HG02943 (cell line): ENCODE measurements at regions not wholly inside any gene's neighbourhood (a gene's known extent, or its start where the extent isn't known, plus 50 kb on each side); places are given as distances from the start of the nearest gene placed in this dataset.

Experiments used
- ATAC-seq: cut with Tn5 transposase; IDR thresholded peaks from one replicate; pipeline ENCODE4 v1.9.1; 2021; ENCODE audit warnings: mild to moderate bottlenecking, low read depth, moderate library complexity; ENCODE audit not compliant: unreplicated experiment

DNA sequence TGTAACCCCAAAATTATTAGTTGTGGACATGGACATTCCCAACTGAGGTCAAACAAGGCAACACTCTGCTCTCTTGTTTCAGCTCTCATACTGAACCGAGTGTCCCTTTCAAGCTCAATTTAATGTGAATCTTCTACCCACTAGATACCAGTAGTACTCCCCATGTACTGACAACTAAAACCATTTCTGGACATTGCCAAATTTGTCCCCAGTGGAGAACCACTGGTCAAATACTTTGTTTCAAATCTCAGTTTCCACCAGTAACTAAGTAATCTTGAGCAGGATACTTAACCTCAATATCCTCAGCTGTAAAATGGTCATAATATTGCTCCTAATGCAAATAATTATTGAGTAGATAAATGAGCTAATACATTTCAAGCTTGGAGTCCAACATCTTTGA is 566.0 kb downstream of the ZIC1 start:
- ATAC-seq: no peak

DNA sequence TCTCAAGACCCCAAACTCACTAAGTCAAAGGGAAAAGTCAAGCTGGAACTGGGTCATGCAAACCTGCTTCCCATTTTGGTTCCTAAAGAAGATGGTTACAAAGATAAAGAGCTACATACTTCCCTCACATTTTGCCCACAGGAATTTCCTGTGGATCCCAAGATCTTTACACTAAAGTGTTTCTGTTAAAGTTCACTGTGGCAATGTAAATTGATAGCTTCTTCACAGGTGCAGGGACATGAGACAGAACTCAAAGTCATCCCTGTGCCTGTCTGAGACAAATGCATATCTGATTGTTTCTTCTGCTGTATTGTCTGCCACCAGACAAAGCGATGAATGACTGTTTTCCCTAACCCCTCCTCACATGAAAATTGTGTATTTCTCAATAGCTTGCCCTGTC is 567.8 kb downstream of the ZIC1 start:
- ATAC-seq: no peak

DNA sequence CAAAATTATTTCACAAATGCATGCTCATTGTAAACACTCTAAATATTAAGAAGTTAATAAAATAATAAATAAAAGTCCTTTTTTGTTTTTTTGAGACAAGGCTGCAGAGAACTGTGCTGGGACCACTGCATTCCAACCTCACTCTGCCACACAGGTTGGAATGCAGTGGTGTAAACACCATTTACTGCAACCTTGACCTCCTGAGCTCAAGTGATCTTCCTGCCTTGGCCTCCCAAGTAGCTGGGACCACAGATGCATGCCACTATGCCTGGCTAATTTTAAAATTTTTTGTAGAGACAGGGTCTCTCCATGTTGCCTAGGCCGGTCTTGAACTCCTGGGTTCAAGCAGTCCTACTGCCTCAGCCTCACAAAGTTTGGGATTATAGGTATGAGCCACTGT is 578.4 kb downstream of the ZIC1 start:
- no peak for ATAC-seq

DNA sequence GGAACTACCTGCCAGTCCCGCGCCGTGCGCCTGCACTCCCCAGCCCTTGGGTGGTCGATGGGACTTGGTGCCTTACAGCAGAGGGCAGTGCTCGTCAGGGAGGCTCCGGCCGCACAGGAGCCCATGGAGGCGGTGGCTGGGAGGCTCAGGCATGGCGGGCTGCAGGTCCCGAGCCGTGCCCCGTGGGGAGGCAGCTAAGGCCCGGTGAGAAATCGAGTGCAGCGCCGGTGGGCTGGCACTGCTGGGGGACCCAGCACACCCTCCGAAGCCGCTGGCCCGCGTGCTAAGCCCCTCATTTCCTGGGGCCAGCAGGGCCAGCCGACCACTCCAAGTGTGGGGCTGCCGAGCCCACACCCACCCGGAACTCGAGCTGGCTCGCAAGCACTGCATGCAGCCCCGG is 580.2 kb downstream of the ZIC1 start:
- ATAC-seq: no peak

DNA sequence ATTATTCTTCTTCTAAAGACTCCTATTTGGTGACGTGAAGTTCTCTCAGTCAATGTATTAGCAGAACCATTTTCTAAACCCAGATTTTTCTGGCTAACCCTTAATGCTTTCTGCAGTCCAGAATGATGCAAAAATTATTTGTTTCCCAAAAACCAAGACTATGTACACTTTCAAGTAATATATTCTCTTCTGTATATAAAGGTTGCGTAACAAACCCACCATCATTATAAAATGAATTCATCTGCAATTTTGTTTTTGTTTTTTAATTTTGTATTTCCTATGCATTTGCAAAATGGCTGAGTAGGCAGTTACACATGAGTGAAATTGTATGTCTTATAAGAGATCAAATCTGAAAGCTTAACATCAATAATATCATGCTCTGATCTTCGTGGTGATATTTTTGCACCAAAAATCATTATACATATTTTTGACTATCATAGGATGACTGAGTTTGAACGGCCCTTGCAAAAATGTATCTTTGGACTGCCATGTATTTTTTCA is 593.6 kb downstream of the ZIC1 start:
- no peak for ATAC-seq

DNA sequence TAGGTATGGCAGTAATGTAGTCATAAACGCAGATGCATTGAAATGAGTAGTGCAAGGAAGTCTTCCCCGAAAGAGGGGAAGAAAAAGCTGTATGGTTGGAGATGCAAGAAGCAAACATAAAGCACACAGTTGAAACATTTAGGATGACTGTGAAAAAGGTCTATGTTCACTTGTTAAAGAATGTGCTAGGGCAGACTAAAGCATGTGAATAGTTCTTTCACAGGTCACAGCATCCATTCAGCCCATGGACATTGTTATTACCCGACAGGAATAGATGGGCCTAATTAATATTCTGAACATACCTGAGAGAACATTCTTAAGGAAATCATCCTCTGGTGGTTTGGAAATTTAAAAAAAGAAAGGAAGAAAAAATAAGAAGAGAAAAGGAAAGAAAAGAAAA is 595.2 kb downstream of the ZIC1 start:
- ATAC-seq: no peak

DNA sequence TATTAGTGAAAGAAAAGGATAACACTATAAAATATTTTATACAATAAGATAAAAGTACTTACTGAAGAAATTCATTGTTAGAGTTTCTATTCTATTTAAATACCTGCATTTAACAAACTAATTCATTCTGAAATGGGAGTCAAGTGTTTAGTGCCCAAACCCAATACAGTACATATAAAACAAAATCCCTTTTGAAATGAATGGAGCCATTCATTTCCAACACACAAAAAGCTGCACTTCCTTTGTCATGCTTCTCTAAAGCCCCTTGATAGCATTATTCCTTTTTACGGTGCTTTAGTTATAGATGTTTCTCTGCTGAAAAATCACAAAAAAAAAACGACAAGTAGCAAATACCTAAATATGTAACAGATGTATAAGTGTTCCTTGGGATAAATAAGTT is 596.3 kb downstream of the ZIC1 start:
- ATAC-seq: no peak

DNA sequence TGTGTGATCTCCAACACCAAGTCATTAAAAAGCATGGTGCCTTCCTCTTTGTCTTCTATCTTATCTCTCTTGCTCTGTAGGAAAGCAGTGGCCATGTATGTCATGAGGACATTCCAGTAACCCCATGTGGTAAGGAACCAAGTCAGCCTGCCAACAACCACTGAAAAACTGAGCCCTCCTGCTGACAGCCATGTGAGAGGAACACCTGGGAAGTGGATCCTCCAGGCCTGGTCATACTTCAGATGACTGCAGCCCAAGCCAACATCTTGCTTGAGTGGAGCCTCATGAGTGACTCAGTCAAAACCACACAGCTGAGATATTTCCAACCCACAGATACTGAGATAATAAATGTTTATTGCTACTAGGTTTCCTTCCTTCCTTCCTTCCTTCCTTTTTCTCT is 597.3 kb downstream of the ZIC1 start:
- no peak for ATAC-seq

DNA sequence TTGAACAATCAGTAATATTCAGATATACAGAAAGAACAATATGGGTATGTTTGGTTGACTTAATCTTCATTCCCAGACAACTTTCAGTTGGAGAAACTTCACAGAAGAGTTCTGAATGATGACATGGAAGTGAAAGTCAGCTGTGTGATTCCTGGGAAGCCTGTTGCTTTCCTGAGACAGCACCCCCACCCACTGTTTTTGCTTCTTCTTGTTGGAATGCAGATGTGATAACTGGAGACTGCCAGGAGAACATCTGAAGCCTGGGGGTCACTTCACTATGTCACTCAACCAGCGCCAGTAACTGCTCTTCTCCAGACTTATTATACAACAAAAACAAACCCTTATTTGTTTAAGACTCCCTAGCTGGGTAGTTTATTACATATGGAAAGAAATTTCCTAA is 599.4 kb downstream of the ZIC1 start:
- no peak for ATAC-seq

DNA sequence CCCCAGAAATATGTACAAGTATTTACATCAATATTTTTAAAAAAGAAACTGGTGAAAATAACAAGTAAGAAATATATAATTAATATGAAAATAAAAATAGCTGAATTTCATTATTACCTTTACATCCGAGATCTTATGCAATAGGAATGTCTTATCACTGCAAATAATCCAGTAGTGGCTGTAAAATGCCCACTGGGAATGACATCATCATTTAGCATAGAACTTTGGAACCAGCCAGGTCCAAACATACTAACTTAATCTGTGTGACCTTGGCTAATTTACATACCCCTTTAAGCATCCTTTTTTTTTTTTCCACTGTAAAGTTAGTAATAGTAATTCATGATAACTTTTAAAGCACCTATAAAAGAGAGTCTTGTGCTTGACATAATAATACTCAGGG is 611.7 kb downstream of the ZIC1 start:
- no peak for ATAC-seq

DNA sequence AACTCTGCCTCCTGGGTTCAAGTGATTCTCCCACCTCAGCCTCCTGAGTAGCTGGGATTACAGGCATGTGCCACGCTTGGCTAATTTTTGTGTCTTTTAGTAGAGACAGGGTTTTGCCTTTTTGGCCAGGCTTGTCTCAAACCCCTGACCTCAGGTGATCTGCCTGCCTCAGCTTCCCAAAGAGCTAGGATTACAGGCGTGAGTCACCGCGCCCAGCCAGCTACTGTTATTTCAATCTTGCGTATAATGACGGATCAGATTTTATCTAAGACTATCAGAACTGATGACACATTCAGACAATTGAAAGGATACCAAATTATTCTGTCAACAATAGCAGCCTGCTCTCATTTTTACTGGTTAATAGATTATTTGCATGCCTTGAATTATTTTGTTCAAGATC is 612.2 kb downstream of the ZIC1 start:
- no peak for ATAC-seq

DNA sequence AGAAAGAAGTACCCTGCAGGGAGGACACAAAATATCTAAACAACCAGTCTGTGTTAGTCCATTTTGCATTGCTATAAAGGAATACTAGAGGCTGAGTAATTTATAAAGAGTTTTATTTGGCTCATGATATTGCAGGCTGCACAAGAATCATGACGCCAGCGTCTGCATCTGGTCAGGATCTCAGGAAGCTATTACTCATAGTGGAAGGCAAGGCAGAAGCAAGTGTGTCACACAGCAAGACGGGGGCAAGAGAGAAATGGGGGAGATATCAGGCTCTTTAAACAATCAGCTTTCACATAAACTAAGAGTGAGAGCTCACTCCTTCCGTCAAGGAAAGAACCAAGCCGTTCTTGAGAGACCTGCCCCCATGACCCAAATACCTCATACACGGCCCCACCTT is 614.8 kb downstream of the ZIC1 start:
- ATAC-seq: no peak

DNA sequence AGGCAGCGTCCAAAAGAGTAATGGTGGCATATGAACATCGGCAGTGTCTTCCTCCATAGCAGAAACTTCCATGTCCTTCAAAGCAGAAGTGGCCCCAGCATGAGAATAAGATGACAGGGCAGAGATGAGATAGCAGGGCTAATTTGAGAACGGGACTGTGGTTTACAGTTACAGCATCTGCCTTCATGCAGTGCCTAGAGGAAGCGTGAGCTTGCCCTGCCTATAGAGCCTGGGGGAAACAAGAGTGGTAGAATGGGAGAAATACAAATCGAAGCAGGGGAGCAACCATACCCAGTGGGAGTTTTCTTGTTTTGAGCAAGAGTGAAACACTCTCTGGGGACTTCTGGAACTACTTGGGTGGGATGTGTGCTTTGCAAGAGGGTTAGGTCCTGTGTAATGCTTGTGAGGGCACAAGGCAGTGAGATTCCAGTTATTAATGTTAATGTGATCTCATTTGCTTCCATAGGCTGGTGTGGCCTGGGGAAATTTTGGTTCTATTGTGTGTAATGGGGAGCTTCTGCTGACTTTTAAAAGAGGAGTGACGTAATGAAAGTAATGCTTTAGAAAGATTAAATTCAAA is 616.9 kb downstream of the ZIC1 start:
- ATAC-seq: no peak

DNA sequence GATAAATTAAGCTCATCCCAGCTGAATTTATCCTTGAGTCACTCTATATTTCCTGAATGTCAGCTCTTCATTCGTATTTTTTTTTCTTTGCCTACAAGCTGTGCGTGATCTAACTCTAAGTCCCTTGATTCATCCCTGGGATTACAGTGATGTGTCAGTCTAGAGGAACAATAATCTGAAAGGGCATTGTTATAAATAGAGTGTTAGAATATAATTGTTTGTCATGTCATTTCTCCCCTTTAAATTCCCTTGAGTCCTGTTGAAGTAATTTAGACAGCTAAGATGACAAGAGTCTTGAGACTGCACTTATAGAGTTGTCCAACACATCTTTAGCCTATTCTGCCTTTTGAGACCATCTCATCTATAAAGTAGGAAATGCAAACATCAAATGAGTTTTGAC is 621.8 kb downstream of the ZIC1 start:
- ATAC-seq: no peak

DNA sequence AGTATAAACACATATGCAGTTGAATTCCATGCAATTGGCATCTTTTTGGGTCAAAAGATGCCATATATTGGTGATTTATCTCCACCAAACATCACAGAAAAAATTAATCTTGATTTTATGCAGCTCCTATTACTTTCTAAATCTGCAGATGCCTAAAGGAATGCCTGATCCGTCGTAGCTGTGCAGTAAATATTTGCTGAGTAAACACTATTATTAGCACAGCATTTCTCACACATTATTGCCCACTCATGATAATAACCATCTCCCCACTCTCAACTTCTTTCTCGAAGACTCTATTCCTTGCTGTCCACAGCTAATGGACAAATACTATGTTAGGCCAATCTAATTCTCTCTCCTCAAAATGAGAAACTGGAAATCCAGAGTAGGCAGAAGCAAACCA is 625.2 kb downstream of the ZIC1 start:
- ATAC-seq: no peak

DNA sequence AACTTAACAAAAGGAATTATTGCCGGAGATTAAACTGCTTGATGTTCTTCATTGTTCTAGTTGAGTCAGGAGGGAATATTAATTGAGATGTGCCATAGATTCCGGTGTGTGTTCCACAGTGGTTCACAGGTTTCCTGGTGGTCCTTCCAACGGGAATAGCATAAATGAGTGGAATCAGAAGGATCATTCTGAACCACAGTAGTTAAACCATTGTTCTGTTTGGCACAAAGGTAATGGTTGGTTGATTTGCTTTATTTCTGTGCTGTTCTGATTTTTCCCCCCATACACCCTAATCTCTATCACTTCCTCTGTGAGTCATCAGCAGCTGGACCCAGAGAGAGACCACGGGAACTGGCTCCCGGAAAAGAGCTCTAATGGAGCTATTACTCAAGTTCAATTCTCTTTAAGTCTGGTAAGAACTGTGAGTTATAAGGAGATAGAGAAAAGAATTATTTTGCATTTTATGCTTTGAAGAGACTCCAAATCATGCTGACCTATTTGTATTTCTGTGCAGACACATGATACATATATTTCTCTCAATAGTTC is 627.2 kb downstream of the ZIC1 start:
- ATAC-seq: no peak

DNA sequence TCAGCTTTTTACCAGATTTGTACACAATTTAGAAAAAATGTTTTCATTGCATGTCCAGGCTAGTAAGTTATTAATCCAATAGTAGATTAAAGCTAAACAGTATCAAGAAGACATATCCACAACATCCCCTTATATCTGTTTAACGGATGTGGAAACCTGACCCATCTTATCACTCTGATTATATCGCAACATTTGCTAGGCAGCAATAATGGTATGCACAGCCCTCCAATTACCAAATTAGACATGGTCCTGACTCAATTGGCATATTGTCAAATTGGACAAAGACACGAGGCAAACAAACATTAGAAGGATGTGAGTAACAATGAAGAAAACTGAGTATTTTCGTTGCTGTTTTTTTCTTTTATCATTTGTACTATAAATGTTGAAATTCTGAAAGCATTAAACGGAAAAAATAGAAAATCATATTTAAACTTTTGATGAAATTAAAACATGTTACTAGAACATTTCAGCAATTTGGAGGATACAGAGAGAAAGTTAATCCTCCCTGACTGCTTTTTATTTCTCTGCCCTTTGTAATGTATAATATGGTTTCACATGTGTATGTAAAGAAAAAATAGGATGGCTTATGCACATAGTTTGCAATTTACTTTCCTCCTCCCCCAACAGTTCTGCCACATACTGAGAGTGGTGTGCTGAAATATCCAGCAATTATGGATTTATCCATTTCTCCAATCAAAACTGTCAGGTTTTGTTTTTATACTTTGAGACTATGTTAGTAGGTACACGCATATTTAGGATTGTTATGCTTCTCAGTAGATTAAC is 633.7 kb downstream of the ZIC1 start:
- no peak for ATAC-seq

DNA sequence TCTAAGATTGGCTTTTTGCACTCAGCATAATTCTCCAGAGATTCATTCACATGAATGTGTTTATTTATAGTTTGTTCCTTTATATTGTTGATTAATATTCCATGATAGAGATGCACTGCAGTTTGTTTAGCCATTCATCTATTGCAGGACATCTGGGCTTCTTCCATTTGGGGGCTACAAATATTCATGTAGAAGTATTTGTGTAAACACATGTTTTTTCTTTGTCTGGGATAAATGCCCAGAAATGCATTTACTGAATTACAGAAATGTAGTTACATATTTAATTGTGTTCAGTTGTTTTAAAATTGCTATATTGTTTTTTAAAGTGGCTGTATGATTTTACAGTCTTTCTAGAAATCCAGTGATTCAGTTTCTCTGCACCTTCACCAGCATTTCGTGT is 635.0 kb downstream of the ZIC1 start:
- ATAC-seq: no peak

DNA sequence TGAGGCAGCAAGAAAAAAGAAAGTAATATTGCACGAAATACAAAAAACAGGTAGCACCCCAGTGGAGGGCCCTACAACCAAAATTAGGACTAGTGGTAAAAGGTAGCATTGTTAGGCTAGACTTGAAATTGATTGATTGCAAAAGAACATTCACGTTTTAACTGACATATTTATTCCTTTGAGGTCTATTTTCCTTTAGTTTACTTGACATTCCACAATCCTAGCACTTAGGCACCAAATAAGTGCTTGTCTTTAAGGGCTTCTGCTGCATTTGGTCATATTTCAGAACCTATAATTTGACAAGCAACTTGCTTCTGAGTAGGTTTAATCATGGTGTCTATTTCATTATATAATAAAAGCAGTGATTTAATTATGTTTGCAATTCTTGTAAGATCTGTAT is 642.7 kb upstream of the AGTR1 start:
- ATAC-seq: no peak

DNA sequence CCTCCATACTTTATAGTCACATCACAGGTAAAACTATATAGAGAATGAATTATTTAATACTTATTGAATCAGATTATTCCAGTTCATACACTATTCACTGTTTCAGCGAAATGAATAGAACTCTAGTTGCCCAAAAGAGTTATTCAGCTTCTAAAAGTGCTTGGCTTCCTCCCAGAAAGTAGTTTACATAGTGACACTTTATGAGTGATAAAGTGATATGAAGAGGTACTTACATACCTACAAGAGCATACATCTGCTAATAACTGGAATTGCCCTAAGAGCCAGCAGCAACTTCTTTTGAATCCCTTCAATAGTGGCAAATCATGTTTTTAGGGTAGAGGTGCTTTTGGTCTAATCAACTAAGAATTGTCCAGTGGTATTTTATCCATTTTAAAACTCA is 635.1 kb upstream of the AGTR1 start:
- no peak for ATAC-seq

DNA sequence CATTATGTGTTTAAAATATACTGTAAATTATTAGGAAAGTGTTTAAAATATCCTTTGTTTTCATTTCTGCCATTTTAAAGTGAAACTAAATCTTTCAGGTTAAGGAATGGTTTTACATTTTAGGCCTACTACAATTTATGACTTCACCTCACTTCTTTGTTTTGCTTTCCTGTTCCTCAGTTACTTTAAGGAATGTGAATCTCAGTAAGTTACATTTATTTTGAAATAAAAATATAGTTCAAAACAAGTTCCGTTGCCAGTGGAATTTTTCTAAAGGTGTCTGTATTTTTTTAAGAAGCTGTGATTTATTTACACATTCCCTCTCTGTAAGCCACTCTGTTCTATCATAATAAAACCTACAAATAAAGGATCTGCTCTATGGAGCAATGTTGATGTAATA is 630.9 kb upstream of the AGTR1 start:
- no peak for ATAC-seq

DNA sequence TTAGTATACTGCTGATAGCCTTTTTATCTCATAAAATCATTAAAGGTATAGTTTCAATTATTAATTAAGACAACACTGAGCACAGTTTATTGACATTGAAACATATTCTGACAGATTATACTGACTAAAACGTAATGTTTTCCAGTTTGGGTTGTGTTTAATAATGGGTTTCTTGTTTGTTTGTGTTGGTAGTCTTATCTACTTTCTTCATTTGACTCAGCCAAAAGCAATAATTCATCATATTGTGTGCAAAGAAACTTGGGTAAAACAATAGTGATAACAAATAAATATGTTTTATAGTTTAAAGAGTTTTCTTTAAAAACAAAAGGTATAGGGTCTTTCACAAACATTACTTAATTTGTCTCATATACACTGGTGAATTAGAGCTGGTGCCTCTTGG is 629.2 kb upstream of the AGTR1 start:
- ATAC-seq: no peak
